Trophoblast cell (in vitro differentiated cells and primary cell): ENCODE measurements at regions not wholly inside any gene's neighbourhood (a gene's known extent, or its start where the extent isn't known, plus 50 kb on each side); places are given as distances from the start of the nearest gene placed in this dataset.

ENCODE experiments used
- DNase-seq, 2 donors: peaks; one replicate each; pipeline ENCODE4 v3.0.0-alpha.2; 2016
- H2AFZ ChIP-seq: 2 replicates; pipeline ENCODE4 v1.6.1; 2013; ENCODE audit warnings: low read length, moderate library complexity, mild to moderate bottlenecking; ENCODE audit not compliant: insufficient read depth, poor library complexity
- H2AK5ac ChIP-seq: 2 replicates; pipeline ENCODE4 v1.6.1; 2013; ENCODE audit warnings: mild to moderate bottlenecking, low read length
- H2BK120ac ChIP-seq: 2 replicates; pipeline ENCODE4 v1.6.1; 2013; ENCODE audit warnings: low read length, mild to moderate bottlenecking, moderate library complexity; ENCODE audit not compliant: insufficient read depth, poor library complexity
- H2BK12ac ChIP-seq: 2 replicates; pipeline ENCODE4 v1.6.1; 2013; ENCODE audit warnings: mild to moderate bottlenecking, low read length, moderate library complexity
- H2BK5ac ChIP-seq: 2 replicates; pipeline ENCODE4 v1.6.1; 2013; ENCODE audit warnings: low read length, low read depth, moderate library complexity, mild to moderate bottlenecking; ENCODE audit not compliant: poor library complexity
- H3K14ac ChIP-seq: 2 replicates; pipeline ENCODE4 v1.6.1; 2013; ENCODE audit warnings: mild to moderate bottlenecking, low read length
- H3K18ac ChIP-seq: 2 replicates; pipeline ENCODE4 v1.6.1; 2013; ENCODE audit warnings: mild to moderate bottlenecking, low read length
- H3K23ac ChIP-seq: 2 replicates; pipeline ENCODE4 v1.6.1; 2013; ENCODE audit warnings: low read length
- H3K27ac ChIP-seq: 2 replicates; pipeline ENCODE4 v1.5.1; 2013; ENCODE audit warnings: low read depth, mild to moderate bottlenecking, inconsistent platforms, low read length, moderate library complexity
- H3K27me3 ChIP-seq: 2 replicates; pipeline ENCODE4 v1.6.1; 2013; ENCODE audit warnings: inconsistent platforms, mild to moderate bottlenecking, low read length, moderate library complexity; ENCODE audit not compliant: insufficient read depth
- H3K36me3 ChIP-seq, 2 experiments: 1 replicate in 1 of 2; 2 replicates in 1 of 2; pipeline ENCODE4 v1.6.1; 2013; ENCODE audit warnings: low read length in 2 of 2, mild to moderate bottlenecking in 2 of 2, moderate library complexity in 1 of 2; ENCODE audit not compliant: insufficient read depth in 2 of 2, control insufficient read depth in 1 of 2
- H3K4ac ChIP-seq: 2 replicates; pipeline ENCODE4 v1.6.1; 2013; ENCODE audit warnings: low read depth, mild to moderate bottlenecking, low read length, moderate library complexity
- H3K4me1 ChIP-seq, 2 experiments: 1 replicate in 1 of 2; 2 replicates in 1 of 2; pipeline ENCODE4 v1.6.1; 2013; ENCODE audit warnings: low read length in 2 of 2, mild to moderate bottlenecking in 2 of 2, moderate library complexity in 1 of 2; ENCODE audit not compliant: insufficient read depth in 2 of 2, control insufficient read depth in 1 of 2
- H3K4me2 ChIP-seq: 2 replicates; pipeline ENCODE4 v1.6.1; 2013; ENCODE audit warnings: inconsistent platforms, mild to moderate bottlenecking, low read length, moderate library complexity
- H3K4me3 ChIP-seq: 2 replicates; pipeline ENCODE4 v1.5.1; 2013; ENCODE audit warnings: mild to moderate bottlenecking, low read depth, low read length, inconsistent platforms
- H3K79me1 ChIP-seq: one replicate; pipeline ENCODE4 v1.6.1; 2013; ENCODE audit warnings: low read length
- H3K79me2 ChIP-seq: 2 replicates; pipeline ENCODE4 v1.6.1; 2013; ENCODE audit warnings: low read length, mild to moderate bottlenecking; ENCODE audit not compliant: control insufficient read depth, insufficient read depth, poor library complexity
- H3K9ac ChIP-seq: 2 replicates; pipeline ENCODE4 v1.6.1; 2013; ENCODE audit warnings: mild to moderate bottlenecking, low read length
- H3K9me3 ChIP-seq: 2 replicates; pipeline ENCODE4 v1.6.1; 2013; ENCODE audit warnings: low read depth, mild to moderate bottlenecking, control low read depth, inconsistent platforms, low read length; ENCODE audit not compliant: insufficient read depth
- H4K12ac ChIP-seq: 2 replicates; pipeline ENCODE4 v1.6.1; 2013; ENCODE audit warnings: low read depth, mild to moderate bottlenecking, low read length, moderate library complexity
- H4K8ac ChIP-seq: 2 replicates; pipeline ENCODE4 v1.6.1; 2013; ENCODE audit warnings: low read depth, mild to moderate bottlenecking, low read length, moderate library complexity
- H4K91ac ChIP-seq: one replicate; pipeline ENCODE4 v1.6.1; 2013; ENCODE audit warnings: low read depth, mild to moderate bottlenecking, low read length, moderate library complexity
- WGBS: extraction: QIAGEN DNeasy Blood & Tissue Kit; methylation state at CpG from one replicate; pipeline ENCODE4 v1.1.7; 2013; ENCODE audit warnings: missing lambda C conversion rate; ENCODE audit not compliant: insufficient read length, insufficient coverage; ENCODE audit errors: extremely low coverage; 5-methylcytosine and 5-hydroxymethylcytosine counted together

DNA sequence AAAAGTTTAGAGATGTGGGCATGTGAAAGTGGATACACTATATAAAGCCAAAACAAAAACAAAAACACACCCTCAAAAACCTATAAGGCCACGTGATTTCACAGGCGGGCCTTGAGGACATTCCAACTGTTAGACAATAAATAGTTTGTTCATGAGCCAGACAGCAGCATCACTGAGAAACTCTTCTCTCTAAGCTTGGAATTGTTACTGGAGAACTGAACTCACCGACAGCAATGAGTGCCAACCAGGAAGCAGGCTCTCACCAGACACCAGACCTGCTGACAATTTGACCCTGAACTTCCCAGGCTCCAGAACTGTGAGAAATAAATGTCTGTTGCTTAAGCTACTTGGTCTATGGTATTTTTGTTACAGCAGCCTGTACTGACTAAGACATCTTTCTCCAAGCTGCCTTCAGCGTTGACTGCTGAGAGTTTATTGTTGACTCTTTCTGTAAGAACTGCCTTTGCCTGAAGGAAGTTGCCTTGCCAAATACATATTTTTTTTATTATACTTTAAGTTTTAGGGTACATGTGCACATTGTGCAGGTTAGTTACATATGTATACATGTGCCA lies 107.5 kb downstream of the EPDR1 start:
- no peaks in the 10 kb centered on the region for H3K27me3 ChIP-seq
- H3K23ac ChIP-seq, result no peak overlapping the region
- H3K18ac ChIP-seq, result no peak overlapping the region
- H3K4ac ChIP-seq, result no peak overlapping the region
- H3K4me1 ChIP-seq, result no peaks in the 10 kb centered on the region
- no peak overlapping the region for H3K4me2 ChIP-seq
- WGBS, result no CpG with 5 or more reads among the region's 4 CpGs
- H2AFZ ChIP-seq, result no peak overlapping the region
- H2BK120ac ChIP-seq, result no peak overlapping the region
- no peak overlapping the region for H3K9ac ChIP-seq
- no peak overlapping the region for H3K14ac ChIP-seq
- H2BK5ac ChIP-seq, result no peak overlapping the region
- H4K8ac ChIP-seq, result no peak overlapping the region
- no peak overlapping the region for H3K4me3 ChIP-seq
- H3K9me3 ChIP-seq, result no peaks in the 10 kb centered on the region
- no peak overlapping the region for H3K27ac ChIP-seq
- no peaks in the 10 kb centered on the region for H3K79me2 ChIP-seq
- no peak overlapping the region for H2AK5ac ChIP-seq
- H4K12ac ChIP-seq, result no peak overlapping the region
- no peaks in the 10 kb centered on the region for H3K36me3 ChIP-seq
- H3K79me1 ChIP-seq, result no peaks in the 10 kb centered on the region
- DNase-seq, result no peak
- H4K91ac ChIP-seq, result no peak overlapping the region
- no peak overlapping the region for H2BK12ac ChIP-seq

DNA sequence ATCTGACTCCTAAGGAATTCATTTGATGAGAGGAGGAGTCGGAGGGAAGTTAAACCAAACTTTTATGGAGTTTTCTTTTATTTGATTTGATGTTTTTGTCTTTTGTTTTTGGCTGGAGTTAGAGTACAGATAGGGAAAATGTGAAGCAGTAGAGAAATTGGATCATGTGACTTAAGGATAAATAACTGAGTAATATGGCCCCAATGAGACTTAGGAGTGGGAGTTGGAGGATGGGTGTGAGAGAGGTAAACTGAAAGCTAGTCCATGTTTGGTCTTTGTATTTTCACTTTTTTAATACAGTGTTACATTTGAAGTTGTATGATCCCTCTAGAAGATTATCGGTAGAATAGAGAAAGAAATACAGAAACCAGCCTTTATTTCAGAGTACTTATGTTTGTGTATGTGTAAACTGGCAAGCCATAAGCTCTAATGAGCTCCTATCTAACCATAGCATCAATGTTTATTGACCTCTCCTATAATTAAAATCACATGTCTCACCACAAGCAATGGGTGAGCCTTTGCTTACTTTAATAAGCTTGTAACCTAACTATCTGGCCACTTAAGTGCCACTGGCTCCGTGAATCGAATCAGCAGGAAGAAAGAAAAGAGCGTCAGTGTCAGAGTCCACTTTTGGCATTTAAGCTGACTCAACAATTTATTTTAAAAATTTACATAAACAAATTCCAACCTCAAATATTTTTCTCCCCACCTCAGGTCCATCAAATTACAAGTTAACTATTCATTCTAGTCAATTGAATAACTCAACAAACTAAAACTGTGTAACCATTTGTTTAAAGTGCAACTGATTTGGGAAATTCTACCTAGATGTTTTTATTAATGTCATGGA lies 113.8 kb downstream of the EPDR1 start:
- Histone ChIP-seq H3K27ac (no peak overlapping the region), H4K91ac (no peak overlapping the region), H2BK120ac (no peak overlapping the region)

DNA sequence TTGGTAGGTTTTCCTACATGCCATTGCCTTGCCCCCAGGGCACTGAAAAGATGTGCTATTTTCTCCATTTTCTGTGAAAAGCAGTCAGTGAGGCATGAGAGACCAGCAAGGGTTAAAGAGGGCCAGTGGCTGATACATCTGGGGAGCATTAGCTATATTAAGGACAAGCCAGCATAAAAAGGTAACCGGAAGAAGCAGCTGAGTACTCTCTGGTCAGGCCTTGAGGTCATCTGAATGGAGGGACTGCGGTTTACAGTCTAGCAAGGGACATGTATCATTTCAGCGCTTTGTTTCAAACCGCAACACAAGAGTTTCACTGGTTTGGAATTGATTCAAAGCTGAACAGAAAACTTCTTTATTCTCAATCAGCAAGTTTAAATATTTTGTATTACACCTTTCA lies 120.4 kb downstream of the EPDR1 start:
- Histone ChIP-seq H3K9ac (no peak overlapping the region), H3K27me3 (no peaks in the 10 kb centered on the region), H3K14ac (no peak overlapping the region), H3K27ac (no peak overlapping the region), H3K4me2 (no peak overlapping the region), H3K79me1 (no peaks in the 10 kb centered on the region), H4K12ac (no peak overlapping the region), H4K8ac (no peak overlapping the region), H3K9me3 (no peaks in the 10 kb centered on the region), H2BK120ac (no peak overlapping the region), H3K4ac (no peak overlapping the region), H3K79me2 (no peaks in the 10 kb centered on the region), H3K18ac (no peak overlapping the region), H3K23ac (no peak overlapping the region), H2BK12ac (no peak overlapping the region), H3K36me3 (no peaks in the 10 kb centered on the region), H3K4me3 (no peak overlapping the region), H3K4me1 (no peaks in the 10 kb centered on the region), H2AFZ (no peak overlapping the region), H2AK5ac (no peak overlapping the region), H4K91ac (no peak overlapping the region), H2BK5ac (no peak overlapping the region)
- DNase-seq, result no peak
- WGBS, result no CpG with 5 or more reads among the region's 4 CpGs

More for the DNA sequence above, 113.8 kb downstream of the EPDR1 start:
- no peaks in the 10 kb centered on the region for H3K27me3 ChIP-seq
- no peak overlapping the region for H3K4me3 ChIP-seq
- H3K18ac ChIP-seq, result no peak overlapping the region
- no peak overlapping the region for H2BK12ac ChIP-seq
- no peak overlapping the region for H4K12ac ChIP-seq
- H3K9me3 ChIP-seq, result no peaks in the 10 kb centered on the region
- no peak overlapping the region for H3K4ac ChIP-seq
- no peak overlapping the region for H4K8ac ChIP-seq
- H3K36me3 ChIP-seq, result no peaks in the 10 kb centered on the region
- H2BK5ac ChIP-seq, result no peak overlapping the region
- H3K4me1 ChIP-seq, result no peaks in the 10 kb centered on the region
- no peak overlapping the region for H2AFZ ChIP-seq
- H2AK5ac ChIP-seq, result no peak overlapping the region
- no peak overlapping the region for H3K4me2 ChIP-seq
- DNase-seq, result no peak
- H3K79me2 ChIP-seq, result no peaks in the 10 kb centered on the region
- H3K14ac ChIP-seq, result no peak overlapping the region
- no peaks in the 10 kb centered on the region for H3K79me1 ChIP-seq
- WGBS, result no CpG with 5 or more reads among the region's 5 CpGs
- H3K9ac ChIP-seq, result no peak overlapping the region
- no peak overlapping the region for H3K23ac ChIP-seq

DNA sequence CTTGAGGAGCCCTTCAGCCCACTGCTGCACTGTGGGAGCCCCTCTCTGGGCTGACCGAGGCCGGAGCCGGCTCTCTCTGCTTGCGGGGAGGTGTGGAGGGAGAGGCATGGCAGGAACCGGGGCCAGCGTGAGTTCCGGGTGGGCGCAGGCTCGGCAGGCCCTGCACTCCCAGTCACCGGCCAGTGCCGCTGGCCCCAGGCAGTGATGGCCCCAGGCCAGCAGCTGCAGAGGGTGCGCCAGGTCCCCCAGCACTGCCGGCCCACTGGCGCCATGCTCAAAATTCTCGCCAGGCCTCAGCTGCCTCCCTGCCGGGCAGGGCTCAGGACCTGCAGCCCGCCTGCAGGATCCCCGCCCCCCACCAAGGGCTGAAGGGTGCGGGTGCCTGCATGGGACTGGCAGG lies 128.4 kb upstream of the STARD3NL start:
- Histone ChIP-seq H2AK5ac (no peak overlapping the region), H3K14ac (no peak overlapping the region), H4K8ac (no peak overlapping the region), H3K4me3 (no peak overlapping the region), H4K91ac (no peak overlapping the region), H4K12ac (peak overlapping the region; percentile 47), H2BK12ac (no peak overlapping the region), H3K79me1 (no peaks in the 10 kb centered on the region), H2AFZ (no peak overlapping the region), H3K4me2 (no peak overlapping the region), H3K9ac (no peak overlapping the region), H2BK120ac (no peak overlapping the region), H3K4me1 (no peaks in the 10 kb centered on the region), H3K23ac (no peak overlapping the region), H3K36me3 (no peaks in the 10 kb centered on the region), H3K27ac (no peak overlapping the region), H3K4ac (no peak overlapping the region), H2BK5ac (no peak overlapping the region), H3K9me3 (peaks cover 12% of the 10 kb centered on the region), H3K79me2 (no peaks in the 10 kb centered on the region), H3K27me3 (no peaks in the 10 kb centered on the region), H3K18ac (no peak overlapping the region)
- DNase-seq, result no peak
- WGBS, result no CpG with 5 or more reads among the region's 19 CpGs
